H1 (cell line): ENCODE measurements at regions not wholly inside any gene's neighbourhood (a gene's known extent, or its start where the extent isn't known, plus 50 kb on each side); places are given as distances from the start of the nearest gene placed in this dataset.

Experiments used
- CTCF ChIA-PET: fragments of 300-600 bp; sonication (Branson Sonifier 250); formaldehyde crosslinking; loops from one replicate; lab custom pipeline; 2021; ENCODE audit not compliant: partially characterized antibody; lab: Charles Lee
- POLR2A ChIA-PET: fragments of 300-600 bp; sonication (Branson Sonifier 250); formaldehyde crosslinking; loops from one replicate; lab custom pipeline; 2021; ENCODE audit warnings: inconsistent platforms; ENCODE audit not compliant: partially characterized antibody; lab: Charles Lee
- DNase-seq, 2 experiments: peaks; one replicate each; pipeline versions ENCODE4 v3.0.0 to v3.0.0-alpha.2; 2010 to 2022; ENCODE audit warnings: low spot score in 2 of 2, low read depth in 1 of 2, mixed read lengths in 1 of 2
- FAIRE-seq: peaks from 2 replicates; lab custom pipeline; 2011; peaks lifted over from hg19 to GRCh38; lab: Jason Lieb, UNC
- H2AFZ ChIP-seq: 2 replicates; pipeline ENCODE4 v1.8.1; 2012; ENCODE audit warnings: low read length, inconsistent platforms
- H2AK5ac ChIP-seq: 2 replicates; pipeline ENCODE4 v1.6.1; 2013; ENCODE audit warnings: low read depth, low read length
- H2BK120ac ChIP-seq: replicated peaks from 2 replicates; pipeline ENCODE3; 2013; ENCODE audit warnings: low read depth, low read length, inconsistent platforms
- H2BK12ac ChIP-seq: 2 replicates; pipeline ENCODE4 v1.6.1; 2013; ENCODE audit warnings: low read depth, low read length
- H2BK15ac ChIP-seq: 2 replicates; pipeline ENCODE4 v1.6.1; 2013; ENCODE audit warnings: low read length
- H2BK20ac ChIP-seq: 2 replicates; pipeline ENCODE4 v1.6.1; 2013; ENCODE audit warnings: low read length
- H2BK5ac ChIP-seq: 2 replicates; pipeline ENCODE4 v1.6.1; 2013; ENCODE audit warnings: low read depth, low read length
- H3K14ac ChIP-seq: 2 replicates; pipeline ENCODE4 v1.6.1; 2013; ENCODE audit warnings: inconsistent platforms; ENCODE audit not compliant: insufficient read length
- H3K18ac ChIP-seq: 2 replicates; pipeline ENCODE4 v1.6.1; 2013; ENCODE audit warnings: low read length; ENCODE audit errors: extremely low read depth
- H3K23ac ChIP-seq: 2 replicates; pipeline ENCODE4 v1.6.1; 2013; ENCODE audit warnings: inconsistent platforms; ENCODE audit not compliant: insufficient read length
- H3K23me2 ChIP-seq: 2 replicates; pipeline ENCODE4 v1.6.1; 2013; ENCODE audit warnings: low read depth, low read length
- H3K27ac ChIP-seq: 2 replicates; pipeline ENCODE4 v1.6.1; 2011; ENCODE audit warnings: low read depth, low read length, inconsistent platforms
- H3K27me3 ChIP-seq, 4 experiments: replicated peaks in 1 of 4; 1 replicate in 1 of 4; 2 replicates in 3 of 4; pipeline versions ENCODE4 v1.6.1 to v1.8.1; 2011 to 2013; ENCODE audit warnings: low read length in 3 of 4, mild to moderate bottlenecking in 3 of 4, inconsistent platforms in 2 of 4, mixed read lengths in 2 of 4, moderate library complexity in 1 of 4; ENCODE audit not compliant: control insufficient read depth in 3 of 4, insufficient read depth in 3 of 4; ENCODE audit errors: extremely low read depth in 1 of 4
- H3K36me3 ChIP-seq, 4 experiments: 2 replicates each; pipeline versions ENCODE4 v1.6.1 to v1.8.1; 2011 to 2013; ENCODE audit warnings: mild to moderate bottlenecking in 4 of 4, low read length in 3 of 4, moderate library complexity in 2 of 4, control low read depth in 1 of 4, inconsistent platforms in 1 of 4; ENCODE audit not compliant: insufficient read depth in 4 of 4, control insufficient read depth in 2 of 4
- H3K4ac ChIP-seq: replicated peaks from 2 replicates; pipeline ENCODE3; 2013; ENCODE audit warnings: low read length, low read depth, mixed read lengths, inconsistent platforms; ENCODE audit not compliant: insufficient read length
- H3K4me1 ChIP-seq, 4 experiments: replicated peaks in 1 of 4; 1 replicate in 1 of 4; 2 replicates in 3 of 4; pipeline versions ENCODE4 v1.6.1 to v1.8.1; 2011 to 2013; ENCODE audit warnings: low read length in 3 of 4, inconsistent platforms in 2 of 4, mixed read lengths in 1 of 4; ENCODE audit not compliant: insufficient read depth in 4 of 4, control insufficient read depth in 3 of 4
- H3K4me2 ChIP-seq, 2 experiments: 2 replicates each; pipeline versions ENCODE4 v1.6.1 to v1.8.1; 2011 to 2013; ENCODE audit warnings: low read depth in 2 of 2, low read length in 2 of 2, control low read depth in 1 of 2, inconsistent platforms in 1 of 2, mild to moderate bottlenecking in 1 of 2; ENCODE audit not compliant: insufficient read depth in 1 of 2
- H3K4me3 ChIP-seq, 4 experiments: fragments of 200-600, 300-600 bp in 1 of 4; sonication (generic), shearing (Covaris generic), sonication (Bioruptor Twin) in 1 of 4; 2 replicates each; pipeline versions ENCODE4 v1.5.1 to v1.8.1; 2011 to 2016; ENCODE audit warnings: low read length in 4 of 4, low read depth in 3 of 4, control low read depth in 2 of 4, inconsistent platforms in 2 of 4, mild to moderate bottlenecking in 2 of 4, mixed read lengths in 1 of 4, moderate library complexity in 1 of 4; ENCODE audit not compliant: insufficient read depth in 2 of 4; ENCODE audit errors: extremely low read depth in 1 of 4
- H3K56ac ChIP-seq: replicated peaks from 2 replicates; pipeline ENCODE3; 2013; ENCODE audit warnings: low read depth, mild to moderate bottlenecking, mixed read lengths, low read length, inconsistent platforms; ENCODE audit not compliant: insufficient read length
- H3K79me1 ChIP-seq: 2 replicates; pipeline ENCODE4 v1.6.1; 2013; ENCODE audit warnings: low read depth, low read length, control low read depth
- H3K79me2 ChIP-seq, 2 experiments: 2 replicates each; pipeline versions ENCODE4 v1.6.1 to v1.8.1; 2012 to 2013; ENCODE audit warnings: low read length in 2 of 2, mild to moderate bottlenecking in 2 of 2, inconsistent platforms in 1 of 2; ENCODE audit not compliant: insufficient read depth in 2 of 2, control insufficient read depth in 1 of 2
- H3K9ac ChIP-seq, 4 experiments: replicated peaks in 1 of 4; 1 replicate in 1 of 4; 2 replicates in 3 of 4; pipeline versions ENCODE4 v1.6.1 to v1.8.1; 2011 to 2013; ENCODE audit warnings: low read depth in 3 of 4, low read length in 3 of 4, control low read depth in 2 of 4, mild to moderate bottlenecking in 2 of 4, moderate library complexity in 2 of 4, inconsistent platforms in 1 of 4; ENCODE audit errors: extremely low read depth in 1 of 4
- H3K9me3 ChIP-seq, 2 experiments: 2 replicates each; pipeline versions ENCODE4 v1.6.1 to v1.8.1; 2012 to 2013; ENCODE audit warnings: mild to moderate bottlenecking in 2 of 2, moderate library complexity in 2 of 2, control low read depth in 1 of 2, inconsistent platforms in 1 of 2, low read depth in 1 of 2, low read length in 1 of 2, mixed read lengths in 1 of 2; ENCODE audit not compliant: insufficient read depth in 2 of 2
- H4K20me1 ChIP-seq, 2 experiments: replicated peaks in 1 of 2; 2 replicates each; pipeline versions ENCODE3 to v1.8.1; 2011 to 2013; ENCODE audit warnings: inconsistent platforms in 2 of 2, low read length in 2 of 2, mild to moderate bottlenecking in 1 of 2; ENCODE audit not compliant: insufficient read depth in 2 of 2, control insufficient read depth in 1 of 2
- H4K5ac ChIP-seq: 2 replicates; pipeline ENCODE4 v1.6.1; 2013; ENCODE audit warnings: low read length, low read depth, mixed read lengths, inconsistent platforms; ENCODE audit not compliant: insufficient read length
- H4K8ac ChIP-seq: 2 replicates; pipeline ENCODE4 v1.8.0; 2013; ENCODE audit warnings: mild to moderate bottlenecking, moderate library complexity, low read length, inconsistent platforms; ENCODE audit not compliant: insufficient read depth; ENCODE audit errors: extremely low read depth
- H4K91ac ChIP-seq: replicated peaks from 2 replicates; pipeline ENCODE3; 2013; ENCODE audit warnings: low read length, mixed read lengths, inconsistent platforms; ENCODE audit not compliant: insufficient read length
- SRF ChIP-seq: IDR thresholded peaks from 2 replicates; pipeline ENCODE4 v1.6.1; 2011; ENCODE audit warnings: mild to moderate bottlenecking, low read depth, low read length, moderate library complexity
- WGBS, 2 experiments: shearing (Covaris generic) in 1 of 2; methylation state at CpG; one replicate each; pipeline versions ENCODE4 v1.1.6 to v1.1.7; 2013 to 2015; ENCODE audit warnings: low lambda C conversion rate in 2 of 2, mixed read lengths in 2 of 2, inconsistent platforms in 1 of 2, low coverage in 1 of 2, missing lambda C conversion rate in 1 of 2; ENCODE audit not compliant: insufficient replicate concordance in 2 of 2, insufficient coverage in 1 of 2, insufficient read length in 1 of 2; ENCODE audit errors: extremely low coverage in 1 of 2, missing lambda C conversion rate in 1 of 2; 5-methylcytosine and 5-hydroxymethylcytosine counted together

- Histone ChIP-seq H3K23me2 (no peaks in the 10 kb centered on the region), H3K56ac (no peak overlapping the region), H3K9me3 (no peaks in the 10 kb centered on the region), H4K20me1 (no peaks in the 10 kb centered on the region), H3K18ac (no peak overlapping the region), H2AK5ac (no peak overlapping the region), H3K79me2 (no peaks in the 10 kb centered on the region), H2BK120ac (no peak overlapping the region), H3K4me3 (no peak overlapping the region), H3K27me3 (no peaks in the 10 kb centered on the region), H3K23ac (no peak overlapping the region), H2BK5ac (no peak overlapping the region), H3K4me2 (no peak overlapping the region), H3K14ac (no peak overlapping the region), H3K9ac (no peak overlapping the region), H4K91ac (no peak overlapping the region), H3K27ac (no peak overlapping the region), H3K4ac (no peak overlapping the region), H4K8ac (no peak overlapping the region), H2BK12ac (no peak overlapping the region), H2BK15ac (no peak overlapping the region), H2BK20ac (no peak overlapping the region), H4K5ac (no peak overlapping the region), H2AFZ (no peak overlapping the region), H3K79me1 (no peaks in the 10 kb centered on the region), H3K4me1 (no peaks in the 10 kb centered on the region), H3K36me3 (no peaks in the 10 kb centered on the region)
- FAIRE-seq: no peak
- ChIA-PET POLR2A (no interaction called here), CTCF (no interaction called here)
- DNase-seq: no peak
- WGBS, 2 experiments: 89% methylated on average over 1 of the region's 1 CpG; no CpG with 5 or more reads in 1 of the 2 experiments
- no peak for TF ChIP-seq SRF
Observed at GRCh38 chr6:130748041-130748440, 79.2 kb upstream of the SMLR1 start.
